LoVo (cell line): ENCODE measurements at regions not wholly inside any gene's neighbourhood (a gene's known extent, or its start where the extent isn't known, plus 50 kb on each side); places are given as distances from the start of the nearest gene placed in this dataset.

Experiments used
- DNase-seq: peaks from one replicate; pipeline ENCODE4 v3.0.0-alpha.2; 2016; ENCODE audit warnings: low spot score

DNA sequence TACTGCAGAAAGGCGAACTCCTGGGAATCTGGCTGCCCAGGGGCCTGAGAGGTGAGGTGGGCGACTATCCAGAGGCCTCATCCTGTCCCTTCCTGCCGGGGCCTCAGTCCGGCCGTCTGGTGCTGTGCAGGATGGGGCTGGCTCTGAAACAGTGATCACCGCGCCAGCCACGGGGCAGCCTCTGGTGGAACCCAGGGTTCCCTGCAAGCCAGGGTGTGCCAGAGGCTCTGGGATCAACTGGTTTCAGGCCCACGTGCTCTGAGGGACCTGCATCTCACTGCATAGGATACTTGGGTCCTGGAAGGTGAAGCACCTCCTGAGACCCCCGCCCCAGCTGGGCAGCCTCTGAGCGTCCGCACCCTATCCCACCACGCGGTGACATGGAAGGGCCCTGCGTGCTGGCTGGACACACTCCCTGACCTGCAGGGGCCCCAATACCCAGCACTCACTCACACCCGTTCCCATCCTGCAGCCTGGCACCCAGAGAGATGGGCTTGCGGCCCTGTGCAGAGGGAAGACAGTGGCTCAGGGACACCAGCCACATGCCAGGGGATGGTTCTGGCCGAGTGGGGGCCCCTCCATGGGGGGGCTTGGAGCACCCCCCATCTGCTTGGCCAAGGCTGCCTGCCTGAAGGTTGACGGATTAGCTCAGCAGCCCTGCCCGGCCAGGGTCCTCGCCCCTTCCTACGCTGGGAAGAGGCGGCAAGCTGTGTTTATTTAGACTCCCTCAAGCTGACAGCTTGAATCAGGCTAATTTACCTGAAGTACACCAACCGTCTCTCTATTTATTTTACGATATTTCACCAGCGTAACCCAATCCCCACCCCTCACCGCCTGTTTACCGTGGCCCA, 64.3 kb upstream of the TTC34 start:
- no peak for DNase-seq

DNA sequence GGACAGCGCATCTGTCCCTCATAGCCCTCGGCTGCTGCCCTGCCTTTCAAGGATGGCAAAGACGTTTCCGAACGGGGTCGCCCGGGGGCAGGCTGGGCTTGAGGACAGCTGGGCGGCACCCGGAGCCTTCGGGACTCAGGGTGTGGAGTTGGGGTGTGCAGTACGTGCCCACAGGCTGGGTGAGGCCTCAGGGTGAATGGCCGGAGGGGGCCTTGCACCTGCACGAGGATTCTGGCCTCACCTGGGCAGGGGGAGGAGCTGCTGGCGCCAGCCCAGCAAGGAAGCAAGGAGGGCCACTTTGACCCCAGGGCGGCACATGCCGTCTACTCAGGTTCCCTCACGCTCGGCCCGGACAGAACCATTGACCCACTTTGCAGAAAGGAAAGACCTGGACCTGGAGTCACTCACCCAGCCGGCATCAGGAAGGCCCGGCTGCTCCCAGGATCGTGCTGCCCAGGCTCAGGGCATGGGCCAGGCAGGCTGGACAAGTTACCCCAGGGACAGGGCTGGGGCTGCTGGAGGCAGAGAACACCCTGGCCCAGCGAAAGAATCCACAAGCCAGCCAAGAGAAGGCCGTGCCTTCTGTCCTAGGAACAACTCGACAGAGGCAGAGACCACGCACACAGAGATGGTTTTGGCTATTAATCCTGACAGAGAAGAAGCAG, 65.1 kb upstream of the TTC34 start:
- no peak for DNase-seq

DNA sequence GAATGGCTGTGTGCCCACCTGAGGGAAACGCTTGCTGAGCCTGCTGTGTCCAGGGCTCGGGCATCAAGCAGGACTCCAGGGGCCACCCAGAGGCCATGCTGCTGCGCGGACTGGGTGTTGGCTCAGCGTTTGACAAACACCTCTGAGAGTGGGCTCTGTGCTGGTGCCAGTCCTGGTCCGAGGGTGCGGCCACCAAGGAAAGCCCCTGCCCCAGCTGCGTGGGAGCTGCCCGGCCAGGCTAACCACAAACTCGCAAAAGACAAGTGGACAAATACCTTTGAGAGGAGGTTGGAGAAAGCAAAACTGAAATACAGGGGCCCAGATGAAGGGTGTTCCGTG, 65.6 kb upstream of the TTC34 start:
- DNase-seq: no peak

DNA sequence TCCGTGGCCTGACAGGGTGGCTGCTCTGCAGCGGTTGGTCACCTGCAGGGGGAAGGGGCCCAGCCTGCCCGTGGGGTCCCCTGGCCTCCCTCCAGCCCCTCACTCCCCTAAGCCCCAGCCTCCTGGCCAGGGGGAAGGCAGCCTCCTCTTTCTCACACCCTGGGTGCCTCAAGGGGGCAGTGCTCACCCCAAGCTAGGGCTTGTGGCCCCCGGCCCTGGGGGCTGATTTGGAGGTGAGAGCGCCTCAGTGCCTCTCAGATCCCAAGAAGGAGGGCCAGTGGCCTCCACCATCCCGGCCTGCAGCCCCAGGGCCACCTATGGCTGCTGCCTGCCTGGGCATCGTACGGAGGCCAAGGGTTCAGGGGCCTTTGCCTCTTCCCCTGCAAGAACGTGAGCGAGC, 66.4 kb upstream of the TTC34 start:
- no peak for DNase-seq

DNA sequence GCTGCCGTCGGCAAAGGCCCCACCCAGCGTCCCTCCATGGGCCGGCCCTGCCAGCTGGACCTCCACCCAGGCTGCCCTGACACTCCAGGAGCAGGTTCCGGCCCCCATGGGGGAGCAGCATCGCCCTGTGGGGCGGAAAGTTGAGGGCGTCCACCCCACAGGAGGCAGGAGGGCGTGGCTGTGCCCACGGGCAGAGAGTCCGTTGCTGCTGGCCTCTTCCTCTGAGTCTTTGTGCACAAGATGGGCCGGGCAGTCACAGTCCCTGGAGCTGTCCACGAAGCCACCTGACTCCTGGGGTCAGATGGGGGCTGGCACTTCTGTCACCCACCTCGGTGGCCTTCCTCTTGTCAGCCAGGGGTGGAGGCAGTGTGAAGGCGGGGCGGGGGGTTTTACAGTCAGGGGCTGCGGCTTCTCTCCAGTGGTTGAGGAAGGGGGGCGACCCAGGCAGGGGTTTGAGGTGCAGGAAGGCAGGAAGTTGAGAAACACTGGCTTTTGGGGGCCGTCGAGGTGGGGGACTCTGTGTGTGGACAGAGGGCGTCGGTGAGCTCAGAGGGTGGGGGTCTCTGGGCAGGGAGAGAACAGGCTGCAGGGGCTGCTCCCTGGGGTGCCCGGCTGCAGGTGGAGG, 67.2 kb upstream of the TTC34 start:
- no peak for DNase-seq

DNA sequence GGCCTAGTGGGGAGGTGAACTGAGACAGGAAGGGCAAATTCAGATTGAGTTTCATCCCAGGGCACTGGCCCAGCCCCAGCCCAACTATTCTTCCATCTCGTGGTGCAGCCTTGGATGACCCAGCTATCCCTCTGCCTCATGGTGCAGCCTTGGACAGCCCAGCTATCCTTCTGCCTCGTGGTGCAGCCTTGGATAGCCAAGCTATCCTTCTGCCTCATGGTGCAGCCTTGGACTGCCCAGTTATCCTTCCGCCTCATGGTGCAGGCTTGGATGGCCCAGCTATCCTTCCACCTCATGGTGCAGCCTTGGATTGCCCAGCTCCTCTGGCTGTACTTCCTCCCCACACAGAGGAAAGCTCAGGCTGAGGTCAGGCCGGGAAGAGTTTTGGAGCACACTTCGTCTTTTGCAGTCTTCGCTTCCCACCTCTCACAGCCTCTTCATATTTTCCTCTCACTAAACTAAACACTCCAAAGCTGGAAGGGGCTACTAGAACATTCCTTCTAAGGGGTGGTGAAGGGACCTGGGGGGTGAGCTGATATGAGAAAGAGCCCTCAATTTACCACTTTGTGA, 69.8 kb upstream of the TTC34 start:
- no peak for DNase-seq

DNA sequence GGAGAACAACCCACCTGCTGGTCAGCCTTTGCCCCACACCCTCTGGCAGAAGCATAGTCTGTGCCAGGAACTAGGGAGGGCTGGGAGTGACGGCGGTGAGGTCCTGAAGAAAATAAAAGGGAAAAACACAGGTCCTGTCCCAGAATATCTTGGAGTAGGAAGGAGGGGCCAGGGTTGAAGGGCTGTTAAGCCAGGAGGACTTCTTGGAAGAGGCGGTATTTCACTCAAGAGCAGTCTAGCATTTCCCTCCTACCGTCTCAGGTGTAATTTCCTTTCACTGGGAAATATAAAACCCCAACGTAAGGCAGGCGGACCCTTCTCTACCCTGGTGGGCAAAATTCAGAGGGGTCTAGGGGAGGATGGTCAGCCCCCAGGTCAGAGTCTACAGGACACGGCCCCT, 72.7 kb upstream of the TTC34 start:
- DNase-seq: no peak

DNA sequence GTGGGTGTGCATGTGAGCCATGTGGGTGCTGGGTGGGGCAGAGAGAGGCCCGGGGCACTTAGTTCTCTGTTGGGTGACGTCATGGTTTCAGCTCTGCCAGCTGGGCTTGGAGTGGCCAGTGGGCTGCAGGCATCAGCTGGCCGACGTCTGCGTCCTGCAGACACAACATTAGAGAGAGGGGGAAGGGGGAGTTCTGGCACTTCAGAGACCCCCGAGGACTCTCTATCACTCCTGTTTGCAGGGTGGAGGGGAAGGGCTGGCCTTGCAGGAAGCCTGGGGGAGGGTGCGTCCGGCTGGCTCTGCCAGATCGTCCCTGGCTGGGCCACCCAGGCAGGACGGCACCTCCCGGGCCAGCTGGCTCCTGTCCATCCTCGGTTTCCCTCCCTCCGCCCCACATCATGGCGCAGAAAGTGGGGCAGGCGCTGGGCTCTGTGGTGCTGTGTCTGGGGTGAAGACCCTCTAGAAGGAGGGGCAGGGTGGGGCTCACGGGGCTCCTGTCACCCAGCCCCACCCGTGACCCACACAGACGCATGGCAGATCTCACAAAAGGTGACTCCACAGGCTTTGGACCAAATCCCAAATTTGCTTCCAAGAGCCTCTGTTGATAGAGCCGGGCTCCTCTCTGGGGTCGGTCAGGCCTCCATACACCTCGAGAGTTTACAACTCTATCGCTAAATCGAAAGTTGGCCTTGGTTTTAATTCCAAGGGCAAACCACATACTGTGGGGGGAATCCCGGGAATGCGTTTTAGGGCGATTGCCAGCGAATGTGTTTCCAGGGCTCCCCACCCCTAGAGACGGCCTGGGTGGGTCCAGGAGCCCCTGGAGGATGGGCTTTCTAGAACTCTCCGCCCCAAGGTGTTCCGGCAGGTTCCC, 73.4 kb upstream of the TTC34 start:
- DNase-seq: no peak

DNA sequence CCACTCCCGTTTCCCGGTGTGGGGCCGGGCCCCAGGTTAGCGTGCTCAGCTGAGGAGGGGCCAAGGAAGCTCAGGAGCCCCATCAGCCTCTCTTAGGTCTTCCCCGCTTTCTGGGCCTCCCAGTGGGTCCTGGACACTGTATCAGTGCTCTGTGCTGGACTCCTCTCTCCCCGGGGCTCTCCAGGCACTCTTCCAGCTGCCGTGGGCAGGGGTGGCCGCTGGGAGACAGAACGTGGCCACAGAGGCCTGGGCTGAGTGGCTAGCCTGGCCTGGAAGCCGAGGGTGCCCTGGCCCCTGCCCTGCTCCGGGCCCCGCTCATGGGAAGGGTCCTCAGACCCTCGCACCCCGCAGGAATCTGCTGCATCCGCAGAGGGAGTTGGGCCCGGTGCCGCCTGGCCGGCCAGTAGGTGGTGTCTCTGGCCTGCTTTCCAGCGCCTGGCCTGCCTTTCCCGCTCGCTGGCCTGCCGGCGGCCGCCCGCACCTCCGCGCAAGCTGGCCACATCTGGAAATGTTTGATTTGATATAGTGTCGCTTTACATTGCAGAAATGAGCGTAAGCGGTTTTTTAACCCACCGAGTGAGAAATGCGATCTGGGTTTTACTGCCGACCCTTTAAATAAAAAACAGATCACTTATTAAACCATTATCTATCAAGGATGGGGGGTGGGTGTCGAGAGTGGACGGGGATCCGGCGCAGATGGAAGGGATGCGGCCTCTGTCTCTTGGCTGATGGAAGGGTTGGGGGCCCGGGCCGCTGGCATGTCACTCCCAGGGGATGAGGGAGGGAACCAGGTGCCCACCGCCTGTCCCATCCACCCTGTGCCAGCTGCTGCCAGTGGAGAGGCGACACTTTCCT, 74.4 kb upstream of the TTC34 start:
- no peak for DNase-seq

DNA sequence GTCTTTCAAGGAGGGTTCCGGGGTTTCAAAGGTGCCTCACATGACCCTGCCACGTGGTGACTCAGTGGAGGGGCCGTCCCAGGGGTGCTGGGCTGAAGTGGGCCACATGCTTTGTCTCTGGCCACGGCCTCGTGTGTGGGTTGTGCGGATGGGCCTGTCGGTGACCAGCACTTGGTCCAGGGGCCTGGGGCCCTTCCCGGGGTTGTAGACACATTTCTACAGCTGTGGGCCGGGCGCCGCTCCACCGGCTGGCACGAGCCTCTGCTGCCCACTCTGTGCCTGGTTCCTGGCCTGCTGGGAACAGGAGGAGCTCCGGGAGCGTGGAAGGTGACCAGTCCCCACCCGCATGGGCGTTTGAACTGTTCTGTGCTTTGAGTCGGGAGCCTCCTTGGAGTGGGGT, 75.4 kb upstream of the TTC34 start:
- no peak for DNase-seq

DNA sequence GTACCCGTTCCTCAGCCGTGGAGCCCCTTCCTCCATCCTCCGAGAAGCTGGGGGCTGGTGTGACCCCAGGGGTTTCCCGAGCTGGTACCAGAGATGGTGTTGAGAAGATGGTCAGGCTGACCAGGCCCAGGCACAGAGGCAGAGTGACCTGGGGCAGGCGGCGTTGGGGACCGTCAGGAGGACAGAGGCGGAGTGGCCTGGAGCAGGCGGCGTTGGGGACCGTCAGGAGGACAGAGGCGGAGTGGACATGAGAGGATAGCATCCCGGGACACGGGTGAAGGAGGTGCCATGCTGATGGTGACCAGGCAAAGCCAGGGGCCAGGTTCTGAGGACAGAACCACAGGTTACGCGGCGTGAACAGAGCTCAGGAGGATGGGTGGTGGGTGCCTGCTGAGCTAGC, 75.9 kb upstream of the TTC34 start:
- no peak for DNase-seq

DNA sequence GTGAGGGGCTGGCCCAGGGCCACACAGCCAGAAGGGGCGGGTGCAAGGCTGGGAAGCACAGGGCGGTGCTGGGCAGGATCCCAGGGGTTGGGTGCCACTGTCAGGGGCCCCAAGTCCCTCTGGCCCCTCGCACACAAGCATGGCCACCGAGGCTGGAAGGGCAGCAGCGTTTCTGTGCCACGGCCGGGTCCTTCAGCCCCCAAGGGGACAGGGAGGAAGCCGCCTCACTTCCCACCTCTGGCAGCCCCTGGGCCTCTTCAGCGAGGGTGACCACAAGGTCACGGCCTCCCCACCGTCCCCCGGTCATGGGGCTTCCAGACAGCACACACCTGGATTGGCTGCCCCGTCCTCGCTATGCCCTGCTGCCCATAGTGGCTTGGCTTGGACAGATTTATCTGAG, 77.1 kb upstream of the TTC34 start:
- DNase-seq: no peak

DNA sequence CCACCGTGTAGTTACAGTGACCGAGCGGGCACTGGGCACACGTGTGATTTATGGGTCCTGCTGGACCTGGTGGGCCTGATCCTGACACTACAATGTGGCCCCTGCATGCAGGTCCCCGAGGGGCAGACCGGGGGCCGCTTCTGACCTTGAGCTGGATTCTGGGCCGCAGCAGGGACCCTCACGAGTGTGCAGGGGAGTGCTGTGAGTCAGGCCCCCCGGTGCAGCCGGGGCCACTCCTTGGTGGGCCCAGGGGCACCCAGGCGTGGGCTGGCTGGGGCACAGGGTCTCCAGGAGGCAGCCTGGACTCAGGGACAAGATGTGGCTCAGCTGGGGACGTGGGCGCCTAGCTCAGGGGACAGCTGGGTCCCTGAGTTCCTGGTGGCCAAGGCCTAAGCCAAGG, 77.5 kb upstream of the TTC34 start:
- no peak for DNase-seq

DNA sequence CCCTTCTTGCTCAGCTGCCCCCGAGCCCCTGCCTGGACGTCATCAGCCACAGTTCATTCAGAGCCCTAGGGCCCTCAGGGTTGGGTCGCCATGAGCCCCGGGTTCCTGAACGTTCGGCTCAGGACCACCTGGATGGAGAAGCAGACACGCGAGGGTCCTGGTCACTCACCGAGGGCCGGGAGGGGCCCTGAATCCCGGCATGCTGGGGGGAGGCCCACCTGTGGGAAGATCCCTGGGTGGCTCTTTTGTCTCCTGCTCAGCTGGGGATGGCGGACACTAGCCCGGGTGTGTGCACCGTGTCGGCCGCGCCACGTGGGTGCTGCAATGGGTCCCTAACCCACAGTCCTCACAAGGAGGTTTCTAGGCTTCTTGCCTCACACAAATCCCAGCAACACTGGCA, 78.1 kb upstream of the TTC34 start:
- DNase-seq: no peak

DNA sequence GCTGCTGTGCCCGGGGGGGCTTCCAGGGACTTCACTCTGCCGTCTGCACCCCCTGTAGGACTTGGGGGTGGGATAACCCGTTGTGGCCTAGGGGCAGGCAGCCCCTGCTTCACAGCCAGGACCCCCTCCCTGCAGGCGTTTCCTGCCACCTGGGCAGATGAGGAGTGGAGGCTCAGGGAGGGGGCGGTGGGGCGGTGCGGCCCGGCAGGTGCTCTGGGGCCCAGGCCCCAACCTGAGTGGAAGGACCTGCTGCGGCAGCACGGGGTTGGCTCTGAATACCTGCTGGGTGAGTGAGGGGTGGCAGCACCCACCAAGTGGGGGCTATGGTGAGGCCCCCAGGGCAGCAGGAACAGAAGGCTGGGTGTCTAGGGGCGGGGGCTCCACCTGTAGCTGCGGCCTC, 78.6 kb upstream of the TTC34 start:
- DNase-seq: no peak

DNA sequence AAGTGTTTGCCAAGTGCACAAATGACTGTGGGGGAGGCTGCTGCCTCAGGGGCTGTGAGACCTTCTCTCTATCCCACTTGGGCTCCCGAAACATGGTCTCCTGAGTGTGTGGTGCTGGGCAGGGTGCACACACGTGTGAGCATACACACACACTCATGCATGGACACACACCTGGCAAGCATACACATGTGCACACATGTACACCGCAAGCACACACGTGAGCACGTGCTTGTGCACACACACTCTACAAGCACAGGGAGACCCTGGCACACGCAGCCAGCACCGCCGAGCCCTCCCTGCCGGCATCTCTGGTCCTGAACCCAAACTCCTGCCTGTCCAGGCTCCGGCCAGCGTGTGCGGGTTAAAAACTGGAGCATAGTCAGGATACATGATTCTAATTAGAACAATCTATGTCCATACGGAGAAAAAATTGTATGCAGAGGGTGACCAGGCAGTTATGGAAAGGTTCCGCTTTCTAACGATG, 79.4 kb upstream of the TTC34 start:
- DNase-seq: no peak

DNA sequence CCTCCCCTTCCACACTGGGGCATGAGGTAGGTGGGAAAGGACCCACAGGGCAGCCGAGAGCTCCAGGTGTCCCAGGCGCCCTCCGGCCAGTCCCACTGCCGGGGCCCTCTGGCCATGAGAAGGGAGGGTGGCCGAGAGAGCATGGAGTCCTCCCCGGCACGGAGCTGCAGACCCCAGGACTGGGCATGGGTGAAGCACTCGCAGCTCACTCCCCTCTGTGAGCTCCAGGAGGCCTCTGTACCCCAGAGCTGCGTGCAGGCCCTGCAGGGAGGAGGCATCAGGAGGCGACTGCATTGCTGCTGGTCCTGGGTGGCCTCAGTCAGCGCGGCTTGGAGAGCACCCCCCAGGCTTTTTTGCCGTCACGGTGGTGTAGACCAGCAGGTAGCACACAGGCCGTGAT, 80.1 kb upstream of the TTC34 start:
- DNase-seq: no peak

DNA sequence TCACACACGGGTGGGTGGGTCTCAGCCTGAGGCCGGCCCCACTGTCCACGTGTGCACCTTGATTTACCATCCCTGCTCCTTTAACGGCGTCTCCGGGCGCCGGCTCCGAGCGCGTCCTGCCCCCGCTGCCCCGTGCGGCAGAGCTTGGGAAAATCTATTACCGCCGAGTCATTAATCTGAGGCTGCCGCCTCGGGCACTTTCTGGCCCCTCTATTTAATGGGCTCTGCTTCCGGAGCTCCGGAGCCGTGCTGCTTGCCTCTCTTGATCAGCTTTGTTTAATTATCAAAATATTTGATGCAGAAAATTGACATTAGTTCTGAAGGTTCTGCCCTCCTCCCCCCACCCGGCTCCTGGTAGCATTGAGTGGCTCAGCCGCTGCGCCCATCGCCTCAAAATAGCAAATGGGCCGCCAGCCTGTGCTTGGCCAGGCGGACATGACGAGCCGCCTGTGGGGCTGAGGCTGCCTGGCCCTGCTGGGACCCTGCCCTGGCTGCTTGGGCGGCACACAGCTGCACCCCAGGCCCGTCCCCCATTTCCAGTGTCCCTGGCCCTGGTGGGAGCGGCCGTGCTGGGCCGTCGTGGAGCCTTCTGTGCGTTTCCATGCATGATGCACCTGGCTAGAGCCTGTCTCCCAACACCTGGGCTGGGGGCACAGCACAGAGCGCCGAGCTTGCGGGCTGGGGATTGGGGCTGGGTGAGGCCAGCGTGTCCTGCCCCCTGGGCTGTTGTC, 81.6 kb upstream of the TTC34 start:
- DNase-seq: no peak

DNA sequence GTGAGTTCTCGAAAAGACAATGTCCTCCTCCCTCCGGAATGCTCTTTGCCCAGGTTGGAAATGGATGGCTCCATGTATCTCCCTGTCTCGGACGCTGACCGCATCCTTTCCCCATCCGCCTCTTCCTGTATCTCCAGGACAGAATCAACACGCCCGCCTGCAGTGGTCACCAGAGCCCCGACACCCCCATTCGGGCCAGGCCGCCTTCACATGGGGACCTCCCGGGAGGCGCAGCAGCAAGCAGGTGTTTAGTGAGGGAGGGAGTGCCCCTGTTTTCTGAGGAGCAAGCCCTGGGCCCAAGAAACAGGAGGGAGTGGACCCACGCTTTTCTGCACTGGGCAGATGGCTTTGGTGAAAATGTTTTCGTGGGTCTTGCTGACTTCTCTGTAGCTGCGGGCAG, 83.5 kb upstream of the TTC34 start:
- no peak for DNase-seq

DNA sequence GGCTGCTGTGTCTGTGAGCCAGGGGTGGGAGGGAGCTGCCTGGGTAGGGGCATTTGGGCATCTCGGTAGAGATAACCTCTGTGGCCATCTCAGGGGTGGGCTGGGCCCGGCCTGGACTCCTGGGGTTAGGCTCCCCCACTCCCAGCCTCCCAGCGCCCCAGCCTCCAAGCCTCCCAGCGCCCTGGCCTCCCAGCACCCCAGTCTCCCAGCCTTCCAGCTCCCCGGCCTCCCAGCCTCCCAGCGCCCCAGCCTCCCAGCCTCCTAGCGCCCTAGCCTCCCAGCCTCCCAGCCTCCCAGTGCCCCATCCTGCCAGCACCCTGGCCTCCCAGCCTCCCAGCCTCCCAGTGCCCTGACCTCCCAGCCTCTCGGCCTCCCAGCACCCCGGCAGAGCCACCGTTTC, 85.1 kb upstream of the TTC34 start:
- DNase-seq: no peak
